ENCODE measurements at regions not wholly inside any gene's neighbourhood (a gene's known extent, or its start where the extent isn't known, plus 50 kb on each side); places are given as distances from the start of the nearest gene placed in this dataset.

DNA sequence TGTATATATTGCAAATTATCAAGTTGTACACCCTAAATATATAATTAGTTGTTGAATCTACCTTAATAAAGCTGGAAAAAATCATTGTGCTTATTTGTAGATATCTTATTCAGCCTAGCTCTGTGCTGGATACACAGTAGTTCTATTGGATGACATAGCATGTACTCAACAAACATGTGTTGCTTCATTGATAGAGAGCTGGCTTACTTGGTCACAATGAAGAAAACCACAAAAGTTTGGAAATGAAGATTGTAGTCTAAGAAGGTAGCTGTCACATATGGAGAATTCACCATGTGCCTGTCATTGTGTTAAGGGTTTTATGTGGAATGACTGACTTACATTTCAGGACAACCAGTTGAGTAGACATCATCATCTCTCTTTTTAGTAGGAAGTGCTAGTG lies 278.9 kb downstream of the LMO7 start:
- TF ChIP-seq, protein P1, sequence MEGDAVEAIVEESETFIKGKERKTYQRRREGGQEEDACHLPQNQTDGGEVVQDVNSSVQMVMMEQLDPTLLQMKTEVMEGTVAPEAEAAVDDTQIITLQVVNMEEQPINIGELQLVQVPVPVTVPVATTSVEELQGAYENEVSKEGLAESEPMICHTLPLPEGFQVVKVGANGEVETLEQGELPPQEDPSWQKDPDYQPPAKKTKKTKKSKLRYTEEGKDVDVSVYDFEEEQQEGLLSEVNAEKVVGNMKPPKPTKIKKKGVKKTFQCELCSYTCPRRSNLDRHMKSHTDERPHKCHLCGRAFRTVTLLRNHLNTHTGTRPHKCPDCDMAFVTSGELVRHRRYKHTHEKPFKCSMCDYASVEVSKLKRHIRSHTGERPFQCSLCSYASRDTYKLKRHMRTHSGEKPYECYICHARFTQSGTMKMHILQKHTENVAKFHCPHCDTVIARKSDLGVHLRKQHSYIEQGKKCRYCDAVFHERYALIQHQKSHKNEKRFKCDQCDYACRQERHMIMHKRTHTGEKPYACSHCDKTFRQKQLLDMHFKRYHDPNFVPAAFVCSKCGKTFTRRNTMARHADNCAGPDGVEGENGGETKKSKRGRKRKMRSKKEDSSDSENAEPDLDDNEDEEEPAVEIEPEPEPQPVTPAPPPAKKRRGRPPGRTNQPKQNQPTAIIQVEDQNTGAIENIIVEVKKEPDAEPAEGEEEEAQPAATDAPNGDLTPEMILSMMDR (conservative IDR thresholded peaks at IDR 0.05 in 1 of 2, IDR thresholded peaks at IDR 0.05 in 1 of 2; ENCODE audit: low read depth in 1 of 2, low read length in 2 of 2) = no peak
- TF ChIP-seq EZH2 (IDR thresholded peaks at IDR 0.05; ENCODE audit: low read length, missing control alignments) = no peak

Measured in fibroblast of lung (primary cell).